ENCODE measurements at regions not wholly inside any gene's neighbourhood (a gene's known extent, or its start where the extent isn't known, plus 50 kb on each side); places are given as distances from the start of the nearest gene placed in this dataset.
A peak's percentile ranks its signal among the peaks of the same experiment; 100 is the strongest.

DNA sequence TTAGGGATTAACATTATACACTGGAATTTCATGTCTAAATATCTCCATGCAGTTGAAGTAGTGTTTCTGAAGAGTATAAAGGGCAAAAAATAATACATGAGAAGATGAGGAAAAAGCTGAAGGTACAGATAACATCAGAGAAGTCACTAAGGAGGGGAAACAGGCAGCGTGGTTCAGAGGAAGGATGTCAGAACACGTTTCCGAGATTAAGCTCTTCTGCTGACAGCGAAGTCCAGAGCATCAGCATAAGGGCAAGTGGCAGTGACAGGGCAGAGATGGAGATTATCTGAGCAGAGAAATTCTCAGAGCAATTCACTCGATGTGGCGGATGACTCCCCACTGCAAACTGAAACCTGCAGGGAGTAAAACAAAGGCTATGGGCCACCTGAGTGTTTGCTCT lies 443.2 kb upstream of the FRG1 start:
- Mint-ChIP-seq H3K27me3 (no peaks in the 10 kb centered on the region), H3K27ac (no peak overlapping the region), H3K4me3 (no peak overlapping the region), H3K36me3 (no peaks in the 10 kb centered on the region), H3K9me3 (peaks cover 2 to 11% (median 6%) of the 10 kb centered on the region in 11 donors), H3K4me1 (peaks cover 0 to 3% (median 0%) of the 10 kb centered on the region in 7 donors)
- Histone ChIP-seq H3K9me3 (ENCODE audit: control insufficient read depth in 2 of 3, low read length in 3 of 3) (no peaks in the 10 kb centered on the region), H3K27me3 (ENCODE audit: control insufficient read depth in 2 of 2, insufficient read depth in 2 of 2, low read length in 2 of 2) (no peaks in the 10 kb centered on the region), H3K27ac (ENCODE audit: low read depth, low read length) (no peak overlapping the region), H3K36me3 (ENCODE audit: control insufficient read depth in 2 of 3, insufficient read depth in 3 of 3, low read length in 3 of 3) (no peaks in the 10 kb centered on the region), H3K4me1 (ENCODE audit: control insufficient read depth in 2 of 2, insufficient read depth in 2 of 2, low read length in 2 of 2) (no peaks in the 10 kb centered on the region), H3K4me3 (ENCODE audit: low read length) (no peak overlapping the region)
- intact Hi-C loops (cut with micrococcal nuclease) = no loop called here
- ATAC-seq (no peak), DNase-seq (no peak)
- ChIA-PET POLR2A (no interaction called here), CTCF (no interaction called here)

DNA sequence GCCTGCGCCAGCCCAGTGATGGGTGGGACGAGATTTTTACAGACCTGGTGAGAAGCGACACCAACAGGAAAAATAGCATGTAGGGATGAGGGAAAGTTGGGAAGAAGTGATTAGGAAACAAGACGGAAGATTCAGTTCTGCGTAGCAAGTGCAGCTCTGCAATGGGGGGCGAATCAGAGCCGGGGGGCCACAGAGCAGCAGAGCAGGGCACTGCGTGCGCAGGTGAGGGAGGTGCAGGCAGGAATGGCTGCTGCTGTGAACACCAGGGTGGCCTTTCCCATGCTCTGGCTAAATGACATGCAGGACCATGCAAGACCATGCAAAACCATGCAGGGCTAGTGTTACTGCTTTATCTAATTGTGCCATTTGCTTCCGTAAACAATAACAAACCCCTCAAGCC lies 442.7 kb upstream of the FRG1 start:
- intact Hi-C loops (cut with micrococcal nuclease) = no loop called here
- no peaks in the 10 kb centered on the region for H3K27me3 ChIP-seq (ENCODE audit: control insufficient read depth in 2 of 2, insufficient read depth in 2 of 2, low read length in 2 of 2)
- Mint-ChIP-seq H3K9me3 (peaks cover under 1 to 9% (median 3%) of the 10 kb centered on the region in 11 donors), H3K27me3 (no peaks in the 10 kb centered on the region), H3K36me3 (no peaks in the 10 kb centered on the region), H3K4me3 (no peak overlapping the region), H3K4me1 (peaks cover 0 to 3% (median 0%) of the 10 kb centered on the region in 7 donors), H3K27ac (no peak overlapping the region)
- H3K4me1 ChIP-seq (ENCODE audit: control insufficient read depth in 2 of 2, insufficient read depth in 2 of 2, low read length in 2 of 2) = no peaks in the 10 kb centered on the region
- no peak overlapping the region for H3K4me3 ChIP-seq (ENCODE audit: low read length)
- H3K9me3 ChIP-seq (ENCODE audit: control insufficient read depth in 2 of 3, low read length in 3 of 3) = no peaks in the 10 kb centered on the region
- ChIA-PET POLR2A (no interaction called here), CTCF (no interaction called here)
- no peaks in the 10 kb centered on the region for H3K36me3 ChIP-seq (ENCODE audit: control insufficient read depth in 2 of 3, insufficient read depth in 3 of 3, low read length in 3 of 3)
- ATAC-seq (no peak), DNase-seq (no peak)
- no peak overlapping the region for H3K27ac ChIP-seq (ENCODE audit: low read depth, low read length)

- no peak overlapping the region for H3K4me3 ChIP-seq (ENCODE audit: low read length)
- Mint-ChIP-seq H3K27ac (no peak overlapping the region), H3K27me3 (no peaks in the 10 kb centered on the region), H3K36me3 (no peaks in the 10 kb centered on the region), H3K4me3 (no peak overlapping the region), H3K9me3 (peaks cover 0 to 9% (median 3%) of the 10 kb centered on the region in 11 donors), H3K4me1 (peaks cover 0 to 3% (median 0%) of the 10 kb centered on the region in 7 donors)
- no peaks in the 10 kb centered on the region for H3K36me3 ChIP-seq (ENCODE audit: control insufficient read depth in 2 of 3, insufficient read depth in 3 of 3, low read length in 3 of 3)
- no peaks in the 10 kb centered on the region for H3K27me3 ChIP-seq (ENCODE audit: control insufficient read depth in 2 of 2, insufficient read depth in 2 of 2, low read length in 2 of 2)
- ChIA-PET POLR2A (no interaction called here), CTCF (no interaction called here)
- H3K27ac ChIP-seq (ENCODE audit: low read depth, low read length) = no peak overlapping the region
- H3K4me1 ChIP-seq (ENCODE audit: control insufficient read depth in 2 of 2, insufficient read depth in 2 of 2, low read length in 2 of 2) = no peaks in the 10 kb centered on the region
- H3K9me3 ChIP-seq (ENCODE audit: control insufficient read depth in 2 of 3, low read length in 3 of 3) = no peaks in the 10 kb centered on the region
- ATAC-seq (no peak), DNase-seq (no peak)
- intact Hi-C loops (cut with micrococcal nuclease) = no loop called here
These were observed 442.2 kb upstream of the FRG1 start for GRCh38 chr4:189498457-189498856.

GRCh38 chr4:189499696-189500095 lies 441.0 kb upstream of the FRG1 start:
- no peak for ATAC-seq
- no peak for DNase-seq
- no peak overlapping the region for H3K27ac Mint-ChIP-seq
- CTCF ChIA-PET = no interaction called here
- peaks cover 0 to 3% (median 0%) of the 10 kb centered on the region in 7 donors for H3K4me1 Mint-ChIP-seq
- POLR2A ChIA-PET = no interaction called here
- H3K27me3 Mint-ChIP-seq = no peaks in the 10 kb centered on the region
- no peak overlapping the region for H3K4me3 Mint-ChIP-seq
- no peaks in the 10 kb centered on the region for H3K4me1 ChIP-seq (ENCODE audit: control insufficient read depth in 2 of 2, insufficient read depth in 2 of 2, low read length in 2 of 2)
- H3K4me3 ChIP-seq (ENCODE audit: low read length) = no peak overlapping the region
- peaks cover 0 to 9% (median 3%) of the 10 kb centered on the region in 11 donors for H3K9me3 Mint-ChIP-seq
- intact Hi-C loops (cut with micrococcal nuclease) = no loop called here
- H3K27ac ChIP-seq (ENCODE audit: low read depth, low read length) = no peak overlapping the region
- no peaks in the 10 kb centered on the region for H3K36me3 ChIP-seq (ENCODE audit: control insufficient read depth in 2 of 3, insufficient read depth in 3 of 3, low read length in 3 of 3)
- no peaks in the 10 kb centered on the region for H3K9me3 ChIP-seq (ENCODE audit: control insufficient read depth in 2 of 3, low read length in 3 of 3)
- H3K27me3 ChIP-seq (ENCODE audit: control insufficient read depth in 2 of 2, insufficient read depth in 2 of 2, low read length in 2 of 2) = no peaks in the 10 kb centered on the region
- H3K36me3 Mint-ChIP-seq = no peaks in the 10 kb centered on the region

DNA sequence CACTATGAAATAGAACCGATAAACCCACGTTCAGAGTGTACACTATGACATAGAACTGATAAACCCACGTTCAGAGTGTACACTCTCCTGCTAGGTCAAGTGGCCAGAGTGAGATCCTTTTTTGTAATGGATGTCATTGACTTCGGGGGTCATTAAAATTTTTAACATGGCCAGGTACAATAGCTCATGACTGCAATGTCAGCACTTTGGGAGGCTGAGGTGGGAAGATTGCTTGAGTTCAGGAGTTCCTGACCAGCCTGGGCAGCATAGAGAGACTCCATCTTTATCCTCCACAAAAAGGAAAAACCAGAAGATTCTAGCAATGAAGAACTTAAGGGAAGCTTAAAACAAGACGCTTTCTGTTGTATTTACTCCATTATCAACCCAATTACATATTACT lies 439.7 kb upstream of the FRG1 start:
- H3K4me1 ChIP-seq (ENCODE audit: control insufficient read depth in 2 of 2, insufficient read depth in 2 of 2, low read length in 2 of 2) = no peaks in the 10 kb centered on the region
- H3K4me3 Mint-ChIP-seq = no peak overlapping the region
- H3K4me3 ChIP-seq (ENCODE audit: low read length) = no peak overlapping the region
- CTCF ChIA-PET = no interaction called here
- no peak overlapping the region for H3K27ac Mint-ChIP-seq
- ATAC-seq (no peak), DNase-seq (no peak)
- H3K9me3 Mint-ChIP-seq = peaks cover 0 to 13% (median 6%) of the 10 kb centered on the region in 11 donors
- peaks cover 0 to 3% (median 0%) of the 10 kb centered on the region in 7 donors for H3K4me1 Mint-ChIP-seq
- H3K36me3 ChIP-seq (ENCODE audit: control insufficient read depth in 2 of 3, insufficient read depth in 3 of 3, low read length in 3 of 3) = no peaks in the 10 kb centered on the region
- H3K9me3 ChIP-seq (ENCODE audit: control insufficient read depth in 2 of 3, low read length in 3 of 3) = no peaks in the 10 kb centered on the region
- H3K36me3 Mint-ChIP-seq = peaks cover 0 to 3% (median 0%) of the 10 kb centered on the region in 5 donors
- H3K27me3 ChIP-seq (ENCODE audit: control insufficient read depth in 2 of 2, insufficient read depth in 2 of 2, low read length in 2 of 2) = no peaks in the 10 kb centered on the region
- POLR2A ChIA-PET = no interaction called here
- no peaks in the 10 kb centered on the region for H3K27me3 Mint-ChIP-seq
- intact Hi-C loops (cut with micrococcal nuclease) = no loop called here
- no peak overlapping the region for H3K27ac ChIP-seq (ENCODE audit: low read depth, low read length)

- no peak overlapping the region for H3K27ac ChIP-seq (ENCODE audit: low read depth, low read length)
- Mint-ChIP-seq H3K4me1 (no peaks in the 10 kb centered on the region), H3K27me3 (no peaks in the 10 kb centered on the region), H3K4me3 (no peak overlapping the region), H3K27ac (no peak overlapping the region), H3K36me3 (peaks cover 0 to 3% (median 0%) of the 10 kb centered on the region in 5 donors), H3K9me3 (peaks cover 0 to 9% (median 4%) of the 10 kb centered on the region in 11 donors)
- ATAC-seq (no peak), DNase-seq (no peak)
- CTCF ChIA-PET = no interaction called here
- no peaks in the 10 kb centered on the region for H3K4me1 ChIP-seq (ENCODE audit: control insufficient read depth in 2 of 2, insufficient read depth in 2 of 2, low read length in 2 of 2)
- POLR2A ChIA-PET = no interaction called here
- H3K27me3 ChIP-seq (ENCODE audit: control insufficient read depth in 2 of 2, insufficient read depth in 2 of 2, low read length in 2 of 2) = no peaks in the 10 kb centered on the region
- no peaks in the 10 kb centered on the region for H3K36me3 ChIP-seq (ENCODE audit: control insufficient read depth in 2 of 3, insufficient read depth in 3 of 3, low read length in 3 of 3)
- intact Hi-C loops (cut with micrococcal nuclease) = no loop called here
- H3K9me3 ChIP-seq (ENCODE audit: control insufficient read depth in 2 of 3, low read length in 3 of 3) = no peaks in the 10 kb centered on the region
- H3K4me3 ChIP-seq (ENCODE audit: low read length) = no peak overlapping the region
These were observed 437.7 kb upstream of the FRG1 start for GRCh38 chr4:189502841-189503435.

GRCh38 chr4:189504220-189504619 lies 436.5 kb upstream of the FRG1 start:
- CTCF ChIA-PET = no interaction called here

More at GRCh38 chr4:189504220-189504619, 436.5 kb upstream of the FRG1 start:
- Mint-ChIP-seq H3K4me3 (no peak overlapping the region), H3K9me3 (peaks cover 0 to 9% (median 4%) of the 10 kb centered on the region in 11 donors), H3K27me3 (no peaks in the 10 kb centered on the region), H3K36me3 (peaks cover 0 to 3% (median 0%) of the 10 kb centered on the region in 5 donors), H3K27ac (no peak overlapping the region), H3K4me1 (no peaks in the 10 kb centered on the region)
- intact Hi-C loops (cut with micrococcal nuclease) = no loop called here
- Histone ChIP-seq H3K4me1 (ENCODE audit: control insufficient read depth in 2 of 2, insufficient read depth in 2 of 2, low read length in 2 of 2) (no peaks in the 10 kb centered on the region), H3K36me3 (ENCODE audit: control insufficient read depth in 2 of 3, insufficient read depth in 3 of 3, low read length in 3 of 3) (no peaks in the 10 kb centered on the region), H3K27ac (ENCODE audit: low read depth, low read length) (no peak overlapping the region), H3K4me3 (ENCODE audit: low read length) (no peak overlapping the region), H3K27me3 (ENCODE audit: control insufficient read depth in 2 of 2, insufficient read depth in 2 of 2, low read length in 2 of 2) (no peaks in the 10 kb centered on the region), H3K9me3 (ENCODE audit: control insufficient read depth in 2 of 3, low read length in 3 of 3) (no peaks in the 10 kb centered on the region)
- ATAC-seq (peak; percentile 36), DNase-seq (no peak)
- POLR2A ChIA-PET = no interaction called here
